ENCODE measurements at regions not wholly inside any gene's neighbourhood (a gene's known extent, or its start where the extent isn't known, plus 50 kb on each side); places are given as distances from the start of the nearest gene placed in this dataset.
A peak's percentile ranks its signal among the peaks of the same experiment; 100 is the strongest.

DNA sequence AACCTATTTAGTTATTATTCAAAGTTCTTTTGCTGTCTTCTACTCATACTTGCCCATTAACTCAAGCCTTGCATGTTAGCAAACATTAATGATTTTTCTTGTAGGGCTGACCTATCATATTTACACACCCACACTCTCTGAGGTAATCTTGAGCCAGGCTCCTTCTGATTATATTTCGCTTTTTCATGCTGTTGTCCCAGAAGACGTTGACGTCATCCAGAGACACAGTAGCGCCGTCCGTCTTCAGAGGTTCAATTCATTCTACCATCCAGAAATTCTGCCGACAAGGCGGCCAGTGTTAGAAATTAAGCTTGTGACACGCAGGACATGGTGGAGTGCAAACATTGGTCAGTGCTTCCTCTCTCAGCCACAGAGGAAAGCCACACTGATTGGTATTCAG lies 584.7 kb downstream of the BMP2 start:
- DNase-seq, result no peak

DNA sequence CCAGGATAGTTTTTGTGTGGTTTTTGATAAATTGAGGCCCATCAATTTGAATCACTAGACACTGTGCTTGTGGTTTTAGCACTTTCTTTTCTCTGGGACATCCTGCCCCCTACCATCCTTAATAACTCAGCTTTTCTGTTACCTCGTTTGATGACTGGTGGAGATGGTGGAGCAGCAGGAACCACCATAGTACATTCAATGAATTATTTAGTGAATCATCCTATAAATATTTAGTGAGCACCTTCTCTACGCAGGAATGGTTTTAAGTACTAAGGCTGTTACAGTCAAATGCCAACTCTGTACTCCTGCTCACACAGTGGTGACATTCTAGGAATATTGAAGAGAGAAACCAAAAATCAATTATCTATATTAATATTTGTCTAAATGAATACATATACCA lies 585.2 kb downstream of the HAO1 start:
- DNase-seq, result no peak

DNA sequence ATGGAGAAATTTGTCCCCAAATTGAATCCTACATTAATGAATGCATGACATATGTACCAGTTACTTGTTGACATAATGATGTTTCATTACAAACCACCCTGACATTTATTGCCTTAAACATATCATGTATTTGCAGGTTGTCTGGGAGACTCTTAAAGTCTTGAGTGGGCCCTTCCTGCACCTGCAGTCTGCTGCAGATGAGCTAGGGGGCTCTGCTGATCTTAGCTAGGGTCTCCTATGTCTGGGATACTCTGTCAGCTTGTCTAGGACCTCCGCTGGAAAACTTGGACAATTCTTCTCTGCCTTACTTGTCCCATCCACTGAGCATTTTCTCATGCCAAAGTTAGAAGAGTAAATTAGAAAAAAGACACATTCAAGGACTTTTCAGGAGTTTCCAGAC lies 581.6 kb downstream of the HAO1 start:
- DNase-seq, result no peak

DNA sequence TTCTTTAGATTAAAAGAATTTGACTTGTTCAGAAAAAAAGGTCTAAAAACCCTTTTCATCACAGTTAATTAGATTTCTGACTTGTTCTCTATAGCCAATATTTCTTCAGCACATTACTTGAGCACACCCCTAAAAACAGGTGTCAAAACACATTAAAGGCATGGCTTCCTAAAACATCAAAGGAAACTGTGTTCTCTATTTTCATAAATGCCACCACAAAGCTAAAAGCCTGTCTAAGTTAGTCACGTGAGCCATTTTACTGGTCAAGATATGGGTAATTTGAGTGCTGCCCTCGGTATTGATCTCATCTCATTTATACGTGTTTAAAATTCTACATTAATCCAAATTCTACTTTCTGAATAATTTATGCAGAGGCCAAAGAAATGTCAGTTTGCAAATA lies 580.5 kb downstream of the HAO1 start:
- no peak for DNase-seq

DNA sequence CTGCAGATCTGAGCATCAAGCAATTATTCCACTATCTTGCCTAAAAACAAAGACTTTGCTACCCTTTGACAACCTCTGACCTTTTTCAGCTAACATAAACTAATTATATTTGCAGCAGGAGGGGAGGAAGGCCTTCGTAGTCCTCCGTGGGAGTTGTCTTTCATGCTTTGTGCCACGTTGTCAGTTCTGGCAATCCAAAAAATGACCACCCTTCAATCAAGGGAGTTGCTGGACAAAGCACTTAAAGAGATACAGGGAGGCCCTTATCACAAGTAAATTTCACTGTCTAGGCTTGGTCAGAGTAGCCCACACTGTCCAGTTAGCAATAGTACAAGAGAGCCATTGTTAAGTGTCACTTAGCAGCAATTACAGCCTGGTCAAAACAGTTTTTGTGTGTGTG lies 578.9 kb downstream of the HAO1 start:
- peak in 1 of 14 donors; percentile 4 for DNase-seq

DNA sequence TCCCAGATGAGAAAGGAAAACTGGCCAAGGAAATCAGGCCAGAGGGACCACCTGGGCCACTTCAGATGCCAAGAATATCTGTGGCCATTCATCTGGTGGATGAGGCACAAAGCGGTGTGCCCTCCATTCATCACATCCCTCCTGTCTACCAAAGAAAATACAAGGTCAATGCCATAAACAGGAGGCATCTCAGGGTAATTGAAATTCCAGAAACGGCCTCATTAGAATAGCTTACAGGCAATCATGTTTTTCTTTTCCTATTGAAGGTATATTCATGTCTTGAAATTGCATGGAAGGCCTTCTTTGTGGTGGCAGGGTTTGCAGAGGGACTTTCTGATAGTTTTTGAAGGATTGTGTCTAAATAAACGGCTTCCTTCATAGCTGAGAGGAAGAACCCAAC lies 578.3 kb downstream of the HAO1 start:
- DNase-seq, result no peak

DNA sequence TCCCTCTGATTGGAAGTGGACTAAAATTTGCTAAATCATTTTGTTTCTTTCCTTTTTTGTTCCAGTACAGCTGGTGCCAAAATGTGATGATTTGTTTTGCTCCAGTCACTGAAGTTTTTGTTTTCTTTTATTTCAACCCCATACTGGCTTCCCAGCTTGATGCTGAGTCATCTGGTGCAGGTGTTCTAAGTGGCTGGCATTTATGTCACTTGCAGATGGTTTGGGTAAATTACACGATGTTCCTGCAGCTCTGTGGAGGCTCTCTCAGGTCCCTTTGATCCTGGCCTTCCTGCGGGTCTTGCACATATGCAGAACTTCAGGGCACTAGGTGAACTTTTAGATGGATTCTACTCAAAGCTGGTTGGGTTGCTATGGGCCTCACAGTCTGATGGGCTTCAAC lies 577.7 kb downstream of the HAO1 start:
- DNase-seq, result no peak

DNA sequence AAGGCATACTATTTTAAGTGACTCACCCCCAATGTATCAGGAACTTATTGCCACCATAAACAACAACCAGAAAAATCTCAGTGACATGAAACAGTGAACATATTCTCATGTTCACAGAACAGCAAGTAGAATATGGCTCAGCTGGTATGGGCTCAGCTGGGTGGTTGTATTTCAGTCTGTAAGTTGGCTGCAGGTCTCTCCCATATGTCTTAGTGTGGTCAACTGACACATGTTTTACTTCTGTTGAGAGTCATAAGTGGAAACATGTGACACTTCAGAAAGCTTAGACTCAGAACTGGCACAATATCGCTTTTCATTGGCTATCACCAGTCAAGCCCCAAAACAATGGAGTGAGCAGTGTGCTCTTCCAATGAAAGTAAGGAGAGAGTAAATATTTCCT lies 574.1 kb downstream of the HAO1 start:
- no peak for DNase-seq

DNA sequence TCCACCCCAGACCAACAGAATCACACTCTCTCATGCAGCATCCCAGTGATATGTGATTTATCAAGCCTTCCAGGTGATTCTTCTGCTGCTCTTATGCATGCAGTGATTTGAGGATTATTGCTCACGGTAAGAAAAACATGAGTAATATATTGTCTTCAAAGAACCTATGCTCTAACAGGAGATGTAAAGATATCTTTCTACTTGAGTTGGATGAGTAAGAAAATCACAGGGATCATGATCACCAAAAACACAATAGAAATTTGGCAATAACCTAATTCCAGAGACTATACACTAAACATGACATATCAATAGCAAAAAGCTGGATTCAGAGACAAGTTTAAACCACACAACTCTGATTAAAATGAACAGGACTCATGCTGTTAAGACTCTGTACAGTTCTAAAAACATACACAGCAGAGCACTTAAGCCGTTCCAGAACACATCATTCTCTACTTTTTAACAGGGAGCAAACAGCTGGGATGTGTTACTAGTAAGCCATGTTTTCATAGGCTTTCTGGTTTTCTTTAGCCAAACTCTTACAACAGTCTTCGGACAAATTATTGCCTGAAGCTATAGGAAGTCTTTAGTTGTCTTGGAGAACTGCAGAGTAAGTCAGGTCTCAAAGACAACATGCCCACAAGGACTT lies 568.6 kb downstream of the HAO1 start:
- DNase-seq, result no peak

DNA sequence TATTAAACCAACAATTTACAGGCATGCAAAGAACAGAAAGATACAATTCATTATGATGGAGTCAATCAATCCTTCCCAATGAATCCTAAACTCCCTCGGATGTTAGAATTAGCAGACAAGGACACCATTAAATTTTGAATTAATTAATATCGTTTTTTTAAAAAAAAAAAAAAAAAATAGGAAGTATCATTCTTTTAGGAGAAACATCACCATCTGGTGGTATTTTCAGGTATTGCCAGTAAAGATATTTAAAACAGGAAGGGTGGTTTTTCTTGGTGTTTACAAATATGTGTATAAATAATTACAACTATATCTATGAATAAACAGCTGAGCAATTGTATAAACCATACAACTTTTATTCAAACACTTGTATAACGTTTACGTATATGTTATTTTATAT lies 564.4 kb downstream of the HAO1 start:
- DNase-seq, result no peak

DNA sequence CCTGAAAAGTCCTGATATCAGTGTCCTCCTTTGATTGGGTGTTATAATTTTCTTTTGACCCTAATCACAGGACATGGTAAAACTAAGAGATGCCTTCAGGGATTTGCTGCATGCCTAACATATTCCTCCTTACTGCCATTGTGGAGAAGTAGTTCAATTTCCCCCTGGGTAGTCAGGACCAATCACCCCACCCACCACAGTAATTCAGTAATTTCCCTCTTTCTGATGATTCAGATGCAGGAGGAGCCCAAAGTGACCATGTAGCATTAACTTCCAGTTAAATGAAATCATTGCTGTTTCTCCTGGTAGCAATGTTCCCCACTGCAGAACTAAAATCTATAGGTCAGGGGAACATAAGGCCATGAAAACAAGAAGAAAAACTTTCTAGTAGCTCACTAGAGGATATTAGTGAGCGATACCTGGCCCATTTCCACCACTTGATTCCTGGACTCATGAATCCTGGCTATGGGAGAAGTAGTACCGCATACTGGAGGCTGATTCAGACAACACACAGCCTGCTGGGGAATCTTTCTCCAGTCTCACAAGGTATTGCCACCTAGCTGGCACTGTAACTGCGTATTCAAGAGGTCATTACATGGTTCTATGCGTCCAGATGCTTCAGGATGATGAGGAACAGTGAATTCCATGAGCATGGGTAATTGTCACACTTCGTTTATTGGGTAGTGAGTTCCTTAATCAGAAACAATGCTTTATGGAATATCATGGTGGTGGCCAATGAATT lies 561.2 kb downstream of the HAO1 start:
- DNase-seq, result no peak

DNA sequence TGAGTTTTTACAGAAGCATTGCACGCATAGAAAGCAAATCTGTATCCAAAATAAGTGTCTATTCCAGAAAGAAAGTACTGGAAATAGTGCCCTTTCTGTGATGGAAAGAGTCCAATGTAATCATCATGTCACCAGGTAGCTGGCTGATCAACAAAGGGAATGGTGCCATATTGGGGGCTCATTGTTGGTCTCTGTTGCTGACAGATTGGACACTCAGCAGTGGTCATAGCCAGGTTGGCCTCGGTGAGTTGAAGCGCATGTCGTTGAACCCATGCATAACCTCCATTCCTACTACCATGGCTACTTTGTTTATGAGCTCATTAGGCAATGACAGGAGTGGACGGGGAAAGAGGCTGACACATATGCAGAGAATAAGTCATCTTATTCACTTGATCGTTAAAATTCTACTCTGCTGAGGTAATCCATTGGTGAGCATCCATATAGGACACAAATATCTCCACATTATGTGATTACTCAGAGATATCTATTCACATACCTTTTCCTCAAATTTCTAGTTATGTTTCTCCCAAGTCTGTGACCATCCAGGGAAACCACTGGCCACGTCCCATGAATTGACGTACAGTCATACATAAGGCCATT lies 560.5 kb downstream of the HAO1 start:
- DNase-seq, result no peak

DNA sequence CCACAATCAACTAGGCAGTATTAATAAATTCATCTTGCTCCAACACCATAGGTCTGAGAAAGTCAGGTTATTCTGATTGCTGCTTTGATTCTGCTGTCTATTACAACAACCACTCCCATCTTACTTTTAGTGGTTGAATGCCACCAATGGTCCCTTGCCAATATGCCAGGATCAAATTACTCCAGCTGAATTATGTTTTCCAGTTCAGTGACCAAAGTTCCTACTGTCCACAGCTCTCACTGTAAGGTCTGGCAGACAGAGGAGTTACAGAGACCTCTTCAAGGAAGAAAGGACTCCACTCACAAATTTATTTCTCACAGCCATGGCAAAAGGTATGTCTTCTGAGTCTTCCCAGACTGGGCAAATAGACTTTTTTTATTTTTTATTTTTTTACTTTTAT lies 557.0 kb downstream of the HAO1 start:
- no peak for DNase-seq

DNA sequence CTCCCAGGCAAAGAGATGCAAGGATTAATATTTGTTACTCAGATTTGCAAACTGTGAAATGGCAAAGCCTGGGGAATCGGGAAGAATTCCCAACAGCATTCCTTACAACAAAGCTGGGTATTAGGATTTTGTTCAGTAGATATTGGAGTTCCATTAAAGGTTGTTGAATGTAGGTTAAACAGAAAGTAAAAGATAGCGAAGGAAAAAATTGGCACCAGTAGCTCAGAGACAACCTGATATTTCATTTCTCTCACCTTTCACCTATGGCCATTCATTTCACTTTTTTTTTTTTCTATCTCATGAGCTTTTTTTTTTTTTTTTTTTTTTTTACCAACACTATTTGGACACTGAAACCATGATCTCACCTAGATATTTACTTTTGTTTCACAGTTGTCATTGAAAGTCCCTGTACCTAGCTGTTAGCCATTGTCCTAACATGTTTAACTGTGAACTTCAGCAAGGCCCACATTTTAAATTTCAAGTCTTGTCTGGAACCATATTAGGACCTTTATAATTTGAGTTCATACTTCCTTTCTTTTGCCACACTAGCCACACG lies 552.5 kb downstream of the HAO1 start:
- DNase-seq, result no peak

DNA sequence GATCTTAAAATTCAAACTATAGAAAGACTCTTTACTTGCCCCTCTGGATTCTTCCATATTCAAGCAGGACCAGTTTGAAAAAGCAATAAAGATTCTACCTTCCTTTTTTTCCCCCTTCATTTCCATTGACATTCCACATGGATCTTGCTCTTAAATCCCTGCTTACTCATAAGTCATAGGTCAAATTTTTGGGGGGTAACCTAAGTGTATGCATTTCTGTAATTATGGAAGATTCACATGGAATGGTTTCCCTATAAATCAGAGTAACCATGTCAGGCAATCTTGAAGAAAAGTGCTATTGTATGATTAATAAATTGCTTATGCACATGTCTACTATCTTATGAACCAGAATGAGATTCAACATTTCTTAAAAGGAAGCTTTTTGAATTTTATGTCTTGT lies 551.0 kb downstream of the HAO1 start:
- DNase-seq, result no peak

DNA sequence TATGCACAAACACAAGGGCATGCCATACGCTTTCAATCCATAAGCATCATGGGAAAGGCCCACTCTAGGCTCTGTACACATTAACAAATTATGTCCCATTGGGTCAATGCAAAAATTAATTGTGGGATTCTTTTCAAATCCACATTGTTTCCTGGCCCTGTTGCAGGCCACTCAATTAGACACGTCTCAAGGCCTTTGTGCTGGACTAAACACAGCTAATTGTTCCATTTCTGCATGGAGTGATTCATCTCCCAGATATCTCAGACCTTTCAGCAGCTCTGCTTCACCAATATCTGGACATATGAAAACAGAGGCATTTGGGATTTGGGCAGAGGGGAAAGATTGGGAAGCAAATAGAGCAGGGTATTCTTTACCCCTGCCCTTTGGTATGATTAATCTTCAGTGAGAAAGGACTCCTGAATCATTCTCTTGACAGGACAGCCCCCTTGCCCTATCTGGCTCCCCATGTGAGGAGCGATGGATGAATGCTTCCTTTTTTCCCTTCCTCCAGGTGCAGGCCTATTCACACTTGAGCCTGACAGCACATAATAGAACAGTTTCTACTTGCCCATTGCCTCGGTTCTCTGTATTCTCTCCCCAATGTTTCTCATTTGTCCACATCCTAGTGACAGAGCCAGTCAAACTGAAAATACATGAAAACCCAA lies 547.6 kb downstream of the HAO1 start:
- DNase-seq, result peak in 1 of 14 donors; percentile 15

DNA sequence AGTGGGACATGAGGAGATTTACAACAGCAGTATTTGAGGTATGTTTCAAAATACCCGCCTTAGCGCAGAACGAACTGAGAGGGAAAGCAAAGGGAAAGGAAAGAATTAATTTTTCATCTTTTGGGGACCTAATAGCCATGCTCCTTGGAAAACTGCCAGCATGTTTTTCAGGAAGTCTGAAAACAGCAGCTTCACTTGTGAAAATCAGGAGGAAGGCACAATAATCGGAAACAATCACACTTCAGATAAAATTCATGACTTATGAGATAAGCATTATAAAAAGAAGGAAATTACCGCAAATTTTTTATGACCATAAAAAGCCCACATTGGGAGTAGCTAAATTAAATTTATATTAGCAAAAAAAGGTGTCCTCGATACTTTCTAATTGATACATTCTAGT lies 541.1 kb downstream of the HAO1 start:
- DNase-seq, result no peak

DNA sequence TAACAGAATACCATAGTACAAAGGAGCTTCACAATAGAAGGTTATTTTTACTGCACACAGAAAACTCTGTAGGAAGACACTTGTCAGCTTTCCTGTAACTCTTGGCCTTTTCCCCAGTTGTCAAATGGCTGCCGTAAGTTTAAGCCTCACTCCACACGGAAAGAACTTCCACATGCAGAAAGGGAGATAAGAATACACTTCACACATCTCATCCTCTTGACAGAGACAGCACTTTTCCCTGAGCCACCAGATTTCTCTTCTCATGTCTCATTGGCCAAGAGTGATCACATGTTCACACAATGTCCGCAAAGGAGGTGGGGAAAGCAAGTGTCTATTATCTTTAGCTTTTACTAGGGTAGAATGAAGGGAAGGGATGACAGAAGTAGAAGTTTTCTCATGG lies 540.7 kb downstream of the HAO1 start:
- DNase-seq, result no peak

DNA sequence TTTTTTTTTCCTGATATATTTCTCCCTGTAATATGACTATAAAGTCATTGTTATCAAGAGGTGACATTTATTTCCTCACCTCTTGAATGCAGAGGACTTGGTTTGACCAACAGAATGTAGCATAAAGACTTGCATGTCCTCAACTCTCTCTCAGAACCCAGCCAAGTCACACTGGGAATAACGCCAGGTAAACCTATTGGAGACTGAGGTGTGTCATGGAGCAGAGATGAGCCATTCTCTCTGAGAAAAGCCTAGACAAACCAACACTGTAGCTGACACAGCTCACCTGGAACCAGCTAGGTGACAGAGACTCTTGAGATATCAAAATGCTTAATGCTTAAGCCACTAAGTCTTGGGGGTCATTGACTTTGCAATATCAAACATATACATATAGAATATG lies 533.6 kb downstream of the HAO1 start:
- DNase-seq, result no peak

DNA sequence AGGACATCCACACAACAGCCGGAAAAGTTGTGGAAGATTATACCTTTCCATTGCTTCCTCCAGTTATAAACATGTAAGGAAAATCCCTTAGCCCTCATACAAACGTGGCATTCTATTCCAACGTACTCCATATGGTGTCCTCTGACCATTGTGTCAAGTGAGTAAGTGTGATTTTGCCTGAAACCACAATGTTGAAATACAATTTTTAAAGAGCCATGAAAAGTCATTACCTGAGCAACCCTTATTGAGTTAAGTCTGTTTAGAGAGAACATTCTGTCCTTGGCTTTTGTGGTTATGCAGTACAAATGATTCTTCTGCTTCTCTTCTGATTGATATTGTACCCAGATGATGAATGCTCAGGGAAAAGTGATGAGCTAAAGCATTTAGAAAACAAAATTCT lies 530.1 kb downstream of the HAO1 start:
- DNase-seq, result no peak

DNA sequence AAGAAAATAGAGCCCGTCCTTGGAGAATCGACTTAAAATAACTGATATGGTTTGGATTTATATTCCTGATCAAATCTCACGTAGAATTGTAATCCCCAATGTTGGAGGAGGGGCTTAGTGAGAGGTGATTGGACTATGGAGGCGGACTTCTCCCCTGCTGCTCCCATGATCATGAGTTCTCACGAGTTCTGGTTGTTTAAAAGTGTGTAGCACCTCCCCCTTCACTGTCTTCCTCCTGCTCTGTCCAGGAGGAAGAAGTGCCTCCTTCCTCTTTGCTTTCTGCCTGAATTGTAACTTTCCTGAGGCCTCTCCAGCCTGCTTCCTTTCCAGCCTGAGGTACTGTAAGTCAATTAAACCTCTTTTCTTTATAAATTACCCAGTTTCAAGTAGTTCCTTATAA lies 529.2 kb downstream of the HAO1 start:
- DNase-seq, result no peak

DNA sequence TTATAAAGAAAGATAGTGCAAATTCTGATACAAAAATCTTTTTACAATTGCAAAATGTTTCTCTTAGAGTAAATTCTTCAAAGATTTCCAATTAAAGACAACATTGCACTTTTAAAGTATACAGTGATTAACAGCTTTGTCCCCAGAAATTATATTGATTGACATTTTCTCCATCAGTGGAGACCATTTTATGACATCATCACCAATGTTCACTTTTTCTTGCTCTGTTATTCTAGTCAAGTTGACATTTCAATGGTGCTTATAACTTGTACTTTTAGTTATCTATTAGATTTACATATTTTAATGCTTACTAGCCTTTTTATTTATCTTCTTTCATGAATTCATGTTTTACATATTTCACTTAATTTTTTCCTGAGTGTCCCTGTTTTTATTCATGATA lies 524.8 kb downstream of the HAO1 start:
- no peak for DNase-seq

DNA sequence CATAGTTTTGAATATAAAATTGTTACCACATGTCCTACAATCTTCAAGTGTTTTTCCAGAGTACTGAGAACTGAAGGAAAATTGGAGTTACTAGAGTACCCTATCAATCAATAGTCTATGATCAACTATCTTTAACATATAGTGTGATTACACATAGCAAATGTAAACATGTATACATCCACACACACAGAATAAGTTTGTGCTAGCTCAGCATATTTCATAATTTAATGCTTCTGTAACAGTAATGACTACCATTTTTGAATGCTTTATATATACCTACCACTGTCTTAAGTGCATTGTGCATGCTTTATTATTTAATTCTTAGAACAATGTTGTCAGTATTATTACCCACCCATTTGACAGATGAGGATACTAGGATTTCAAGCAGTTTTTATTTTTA lies 523.9 kb downstream of the HAO1 start:
- no peak for DNase-seq

Measured in C1 segment of cervical spinal cord (tissue), 14 donors.